HL-60 (cell line): ENCODE measurements at regions not wholly inside any gene's neighbourhood (a gene's known extent, or its start where the extent isn't known, plus 50 kb on each side); places are given as distances from the start of the nearest gene placed in this dataset.

Experiments used
- DNase-seq, 2 experiments: peaks; one replicate each; pipeline ENCODE4 v3.0.0-alpha.2; 2010 to 2020; ENCODE audit warnings: low read depth in 1 of 2, low spot score in 1 of 2
- H3K27ac ChIP-seq: fragments of 250-450 bp; sonication (Bioruptor Pico); replicated peaks from 2 replicates; pipeline ENCODE4 v1.5.1; 2020; ENCODE audit warnings: mild to moderate bottlenecking, moderate library complexity
- H3K27me3 ChIP-seq: fragments of 250-450 bp; sonication (Bioruptor Pico); 2 replicates; pipeline ENCODE4 v1.5.1; 2021; ENCODE audit warnings: mild to moderate bottlenecking, moderate library complexity; ENCODE audit not compliant: insufficient read depth, poor library complexity, severe bottlenecking
- H3K4me3 ChIP-seq: replicated peaks from 2 replicates; pipeline ENCODE4 v1.5.1; 2011; ENCODE audit warnings: mild to moderate bottlenecking, control low read depth, low read length; ENCODE audit not compliant: insufficient read depth
- CTCF ChIP-seq: IDR thresholded peaks from one replicate; pipeline ENCODE4 v1.5.1; 2011; ENCODE audit warnings: low read length, control low read depth, inconsistent platforms; ENCODE audit not compliant: insufficient read depth
- GABPA ChIP-seq: IDR thresholded peaks from 2 replicates; pipeline ENCODE4 v1.6.1; 2012; ENCODE audit warnings: low read depth
- POLR2AphosphoS5 ChIP-seq: IDR thresholded peaks from 2 replicates; pipeline ENCODE4 v1.6.1; 2012; ENCODE audit warnings: low read depth
- REST ChIP-seq: IDR thresholded peaks from 2 replicates; pipeline ENCODE4 v1.6.1; 2012; ENCODE audit warnings: low read depth; ENCODE audit not compliant: insufficient replicate concordance
- SPI1 ChIP-seq: IDR thresholded peaks from 2 replicates; pipeline ENCODE4 v1.6.1; 2012; ENCODE audit warnings: low read depth, mild to moderate bottlenecking, borderline replicate concordance

GRCh38 chr13:62019858-62020257 lies 604.2 kb upstream of the PCDH20 start:
- H3K27ac ChIP-seq: no peak overlapping the region
- DNase-seq: no peak
- TF ChIP-seq CTCF (no peak), GABPA (no peak), SPI1 (no peak), REST (no peak), POLR2AphosphoS5 (no peak)
- H3K27me3 ChIP-seq: no peaks in the 10 kb centered on the region
- H3K4me3 ChIP-seq: no peak overlapping the region

GRCh38 chr13:62014299-62014698 lies 598.6 kb upstream of the PCDH20 start:
- DNase-seq: no peak
- H3K27ac ChIP-seq: no peak overlapping the region
- H3K4me3 ChIP-seq: no peak overlapping the region

GRCh38 chr13:62003452-62003851 lies 587.8 kb upstream of the PCDH20 start:
- no peak overlapping the region for H3K4me3 ChIP-seq
- DNase-seq: no peak
- TF ChIP-seq POLR2AphosphoS5: no peak
- TF ChIP-seq CTCF: no peak
- no peak for TF ChIP-seq GABPA
- no peak for TF ChIP-seq SPI1
- no peak for TF ChIP-seq REST

More at GRCh38 chr13:62014299-62014698, 598.6 kb upstream of the PCDH20 start:
- TF ChIP-seq REST: no peak
- no peak for TF ChIP-seq POLR2AphosphoS5
- no peak for TF ChIP-seq SPI1
- no peak for TF ChIP-seq CTCF
- no peak for TF ChIP-seq GABPA
- no peaks in the 10 kb centered on the region for H3K27me3 ChIP-seq

More at GRCh38 chr13:62003452-62003851, 587.8 kb upstream of the PCDH20 start:
- H3K27ac ChIP-seq: no peak overlapping the region
- no peaks in the 10 kb centered on the region for H3K27me3 ChIP-seq
